ENCODE measurements at regions not wholly inside any gene's neighbourhood (a gene's known extent, or its start where the extent isn't known, plus 50 kb on each side); places are given as distances from the start of the nearest gene placed in this dataset.

DNA sequence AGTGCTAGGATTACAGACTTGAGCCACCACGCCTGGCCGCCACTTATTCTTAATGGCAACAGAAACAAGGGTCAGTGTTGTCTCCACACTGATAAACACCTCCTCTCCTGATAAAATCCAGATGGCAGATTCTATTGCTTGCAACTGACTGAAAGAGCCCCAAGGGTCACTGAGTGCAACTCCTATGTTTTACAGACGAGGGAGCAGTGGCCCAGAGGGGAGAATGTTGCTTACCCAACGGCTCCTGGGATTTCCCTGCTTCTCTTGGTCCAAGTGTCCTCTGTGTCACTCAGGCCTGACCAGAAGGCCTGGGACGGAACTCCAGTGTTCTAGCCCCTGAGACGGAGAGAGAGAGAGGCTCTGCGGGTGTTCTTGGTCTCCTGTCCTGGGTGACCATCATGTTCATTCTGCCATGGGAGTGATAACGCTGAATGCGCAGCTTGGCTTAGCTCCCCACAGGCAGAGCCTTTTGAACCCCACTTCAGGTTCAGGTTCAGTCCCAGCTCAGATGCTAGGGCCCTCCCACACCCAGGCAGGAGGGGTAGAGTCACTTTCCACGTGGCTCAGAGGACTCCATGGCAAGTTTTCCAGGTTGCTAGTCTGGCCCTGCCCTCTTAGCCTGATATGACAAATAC, 77.3 kb upstream of the NLRP1 start:
- TF ChIP-seq CTCF (IDR thresholded peaks at IDR 0.05; ENCODE audit: low read depth, low read length): no peak
- no peak overlapping the region for H3K4me3 ChIP-seq (replicated peaks in 1 of 2; ENCODE audit: low read depth in 2 of 2, low read length in 2 of 2)
- no peak for DNase-seq (ENCODE audit: low read depth in 2 of 2)

GRCh38 chr17:5662409-5663085, 78.2 kb upstream of the NLRP1 start:
- no peak overlapping the region for H3K4me3 ChIP-seq (replicated peaks in 1 of 2; ENCODE audit: low read depth in 2 of 2, low read length in 2 of 2)
- no peak for DNase-seq (ENCODE audit: low read depth in 2 of 2)
- TF ChIP-seq CTCF (IDR thresholded peaks at IDR 0.05; ENCODE audit: low read depth, low read length): no peak

GRCh38 chr17:5665164-5665563, 80.9 kb upstream of the NLRP1 start:
- no peak overlapping the region for H3K4me3 ChIP-seq (replicated peaks in 1 of 2; ENCODE audit: low read depth in 2 of 2, low read length in 2 of 2)
- no peak for DNase-seq (ENCODE audit: low read depth in 2 of 2)
- TF ChIP-seq CTCF (IDR thresholded peaks at IDR 0.05; ENCODE audit: low read depth, low read length): no peak

- DNase-seq (ENCODE audit: low read depth in 2 of 2): no peak
- TF ChIP-seq CTCF (IDR thresholded peaks at IDR 0.05; ENCODE audit: low read depth, low read length): peak; percentile 11
- H3K4me3 ChIP-seq (replicated peaks in 1 of 2; ENCODE audit: low read depth in 2 of 2, low read length in 2 of 2): no peak overlapping the region
Observed at GRCh38 chr17:5667871-5668270, 83.6 kb upstream of the NLRP1 start.

GRCh38 chr17:5668557-5669138, 84.3 kb upstream of the NLRP1 start:
- DNase-seq (ENCODE audit: low read depth in 2 of 2): no peak
- no peak for TF ChIP-seq CTCF (IDR thresholded peaks at IDR 0.05; ENCODE audit: low read depth, low read length)
- no peak overlapping the region for H3K4me3 ChIP-seq (replicated peaks in 1 of 2; ENCODE audit: low read depth in 2 of 2, low read length in 2 of 2)

- TF ChIP-seq CTCF (IDR thresholded peaks at IDR 0.05; ENCODE audit: low read depth, low read length): no peak
- H3K4me3 ChIP-seq (replicated peaks in 1 of 2; ENCODE audit: low read depth in 2 of 2, low read length in 2 of 2): no peak overlapping the region
- no peak for DNase-seq (ENCODE audit: low read depth in 2 of 2)
Observed at GRCh38 chr17:5669191-5669590, 84.9 kb upstream of the NLRP1 start.
